DMS79 treated with DMSO at 0.1 percent for 48 hours (cell line): ENCODE measurements at regions not wholly inside any gene's neighbourhood (a gene's known extent, or its start where the extent isn't known, plus 50 kb on each side); places are given as distances from the start of the nearest gene placed in this dataset.
"Not testable (repeated sequence)": the region's sequence is repeated elsewhere in the genome, so short reads cannot be mapped to it uniquely, and the experiment has no call there.

Experiments
- DNase-seq: peaks from one replicate; lab custom pipeline; 2025; lab: John Stamatoyannopoulos, UW

DNA sequence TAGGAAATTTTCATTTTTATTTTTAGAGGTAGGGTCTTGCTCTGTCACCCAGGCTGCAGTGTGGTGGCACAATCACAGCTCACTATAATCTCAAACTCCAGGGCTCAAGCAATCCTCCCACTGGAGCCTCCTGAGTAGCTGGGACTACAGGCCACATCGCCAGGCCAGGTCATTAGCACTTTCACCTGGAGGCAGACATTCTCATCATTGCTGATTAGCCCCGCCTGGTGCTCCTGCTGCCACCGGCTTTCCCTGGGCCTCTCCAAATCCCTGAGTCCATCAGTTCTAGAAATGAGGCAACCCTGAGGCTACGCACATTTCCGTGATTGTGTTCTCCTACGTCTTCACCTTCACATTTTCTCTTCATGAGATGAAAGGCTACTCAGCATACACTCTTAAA, 607.7 kb upstream of the NRSN1 start:
- no peak for DNase-seq

DNA sequence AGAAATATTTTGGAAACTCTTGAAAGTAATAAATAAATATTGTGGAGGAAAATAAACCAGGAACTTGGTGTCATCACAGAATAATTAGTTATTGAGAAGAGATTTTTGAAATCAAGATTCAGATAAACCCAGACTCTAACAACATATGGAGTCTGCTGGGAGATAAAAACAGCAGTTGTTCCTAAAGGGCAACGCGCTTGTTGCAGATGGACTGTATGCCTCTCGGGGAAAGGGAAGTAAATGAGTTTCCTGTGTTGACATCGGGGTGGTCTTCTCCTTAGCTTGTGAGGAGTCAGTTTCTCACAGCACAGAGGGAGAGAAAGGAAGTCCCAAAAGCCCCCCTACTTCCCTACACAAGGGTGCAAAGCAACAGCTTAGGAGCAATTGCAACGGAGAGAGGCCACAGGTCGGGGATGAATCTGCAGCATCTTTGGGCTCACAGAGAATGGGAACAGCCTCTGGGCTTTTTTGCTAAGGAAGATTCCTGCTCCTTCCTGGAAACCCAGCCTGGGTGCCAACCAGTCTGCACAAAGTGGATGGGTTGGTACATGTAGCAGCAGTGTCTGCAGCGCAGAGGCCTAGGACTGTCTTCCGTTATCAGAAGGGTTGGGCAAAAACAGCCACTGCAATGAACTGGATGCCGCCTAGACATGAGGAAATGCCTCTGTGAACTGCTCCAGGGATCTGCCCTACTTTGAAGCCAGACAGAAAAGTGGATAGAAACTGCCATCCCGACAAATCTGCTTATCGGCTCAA, 603.0 kb upstream of the NRSN1 start:
- no peak for DNase-seq

- no peak for DNase-seq
Measured at GRCh38 chr6:23523771-23524170, 602.2 kb upstream of the NRSN1 start.

DNA sequence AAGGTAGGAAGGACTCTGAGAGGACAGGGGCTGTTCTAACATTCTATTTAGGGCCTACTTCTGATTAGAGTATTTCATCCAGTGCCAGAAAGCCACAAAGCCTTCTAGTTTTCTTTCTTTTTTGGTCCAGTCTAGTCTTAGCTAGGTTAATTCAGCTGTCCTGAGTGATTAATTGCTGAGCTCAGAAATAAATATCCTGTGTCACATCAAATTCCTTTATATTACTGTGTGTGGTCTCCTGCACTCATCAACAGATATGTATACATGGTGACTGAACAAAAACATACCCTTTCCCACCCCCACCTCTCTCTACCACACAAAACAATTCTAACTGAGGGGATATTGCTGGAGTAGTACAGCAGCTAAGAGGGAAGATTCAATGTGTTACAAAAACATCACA, 601.5 kb upstream of the NRSN1 start:
- DNase-seq = no peak

DNA sequence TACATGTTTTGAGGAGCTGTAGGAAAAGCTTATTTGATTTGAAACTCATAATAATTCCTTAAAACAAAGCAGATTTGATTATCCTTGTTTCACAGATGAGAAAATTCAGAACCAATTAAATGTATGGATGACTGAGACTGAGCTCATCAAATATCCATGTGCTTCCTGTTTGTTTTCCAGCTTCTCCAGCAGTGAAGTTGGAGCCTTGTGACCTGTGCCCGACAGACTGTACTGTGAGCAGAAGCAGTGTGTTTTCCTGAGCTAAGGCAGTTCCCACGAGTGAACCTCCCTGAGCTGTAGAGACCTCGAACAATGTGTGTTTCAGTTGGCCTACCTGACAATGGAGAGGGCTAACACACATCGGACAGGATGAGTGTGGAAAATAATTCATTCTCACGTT, 599.5 kb upstream of the NRSN1 start:
- no peak for DNase-seq

DNA sequence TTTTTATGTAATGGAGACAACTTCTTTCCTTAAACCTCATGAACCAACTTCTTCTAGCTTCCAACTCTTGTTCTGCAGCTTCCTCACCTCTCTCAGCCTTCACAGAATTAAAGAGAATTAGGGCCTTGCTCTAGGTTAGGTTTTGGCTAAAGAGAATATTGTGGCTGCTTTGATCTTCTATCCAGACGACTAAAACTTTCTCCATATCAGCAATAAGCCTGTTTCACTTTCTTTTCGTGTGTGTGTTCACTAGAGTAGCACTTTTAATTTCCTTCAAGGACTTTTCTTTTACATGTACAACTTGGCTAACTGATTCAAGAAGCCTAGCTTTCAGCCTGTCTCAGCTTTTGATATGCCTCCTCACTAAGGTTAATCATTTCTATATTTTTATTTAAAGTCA, 596.1 kb upstream of the NRSN1 start:
- no peak for DNase-seq

DNA sequence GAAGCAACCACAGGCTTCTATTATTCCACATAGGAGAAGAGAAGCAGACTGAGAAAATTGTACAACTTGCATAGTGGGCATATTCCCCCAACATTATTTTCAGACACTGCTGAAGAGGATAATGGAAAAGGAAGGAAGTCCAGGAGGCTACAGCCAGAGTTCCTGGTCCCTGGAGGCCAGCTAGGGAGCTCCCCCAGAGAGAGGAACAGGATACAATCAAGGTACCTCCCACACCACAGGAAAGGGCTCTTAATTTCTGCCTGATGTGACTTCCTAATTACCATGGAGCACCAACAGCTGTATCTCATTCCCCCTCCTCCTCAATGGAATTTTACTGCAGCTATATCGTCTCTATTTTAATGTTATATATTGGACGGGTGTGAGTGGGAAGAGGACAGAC, 594.3 kb upstream of the NRSN1 start:
- no peak for DNase-seq

- DNase-seq = no peak
Measured at GRCh38 chr6:23532227-23532626, 593.8 kb upstream of the NRSN1 start.

DNA sequence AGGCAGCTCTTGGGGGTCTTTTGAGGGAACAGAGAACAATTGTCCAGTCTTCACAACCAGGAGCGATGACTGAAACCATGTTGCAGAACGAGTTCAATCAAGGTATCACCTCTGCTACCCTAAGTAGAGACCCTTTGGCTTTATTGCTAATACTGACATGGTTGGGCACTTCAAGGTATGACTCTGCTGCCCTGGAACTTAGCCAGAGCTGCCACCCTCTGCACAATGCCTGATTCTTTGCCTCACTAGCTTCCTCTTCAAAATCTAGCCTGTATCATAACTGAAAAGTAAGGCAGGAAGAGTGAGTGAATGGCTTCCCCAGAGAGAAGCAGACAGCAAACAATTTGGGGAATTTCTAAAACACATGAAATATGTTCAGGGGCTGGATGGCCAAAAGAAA, 592.7 kb upstream of the NRSN1 start:
- peak; percentile 23 for DNase-seq

DNA sequence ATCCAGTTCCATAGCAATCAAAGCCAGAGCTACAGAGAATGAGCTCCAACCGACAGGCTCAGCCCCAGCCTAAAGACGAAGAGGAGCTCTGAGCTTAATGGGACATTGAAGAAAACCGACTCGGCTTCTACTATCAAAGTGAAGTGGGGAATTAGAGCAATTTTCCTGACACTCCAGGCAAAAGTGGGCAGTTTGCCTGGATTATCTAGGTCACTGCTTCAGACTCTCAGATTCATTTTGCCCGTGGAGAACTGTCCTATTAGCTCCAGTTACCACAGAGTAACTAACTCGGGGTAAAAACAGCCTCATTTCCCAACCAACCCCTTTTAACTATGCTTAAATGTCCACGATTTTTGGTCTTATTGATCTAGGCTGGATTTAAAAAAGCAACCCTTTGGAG, 592.1 kb upstream of the NRSN1 start:
- peak; percentile 65 for DNase-seq

- peak; percentile 19 for DNase-seq
Measured at GRCh38 chr6:23534351-23534750, 591.7 kb upstream of the NRSN1 start.

GRCh38 chr6:23535101-23535500, 590.9 kb upstream of the NRSN1 start:
- no peak for DNase-seq

DNA sequence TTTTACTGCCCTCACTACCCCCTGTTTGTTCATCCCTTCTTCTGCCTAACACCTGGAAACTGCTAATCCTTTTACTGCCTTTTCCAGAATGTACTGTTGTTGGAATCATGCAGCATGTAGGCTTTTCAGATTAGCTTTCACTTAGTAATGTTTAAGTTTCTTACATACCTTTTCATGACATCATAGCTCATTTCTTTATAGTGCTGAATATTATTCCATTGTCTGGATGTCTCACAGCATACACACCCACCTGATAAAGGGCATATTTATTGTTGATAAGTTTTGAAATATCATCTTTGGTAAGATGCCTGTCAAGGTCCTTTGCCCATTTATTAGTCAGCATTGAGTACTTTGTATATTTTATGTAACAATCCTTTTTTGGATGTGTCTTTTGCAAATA, 588.2 kb upstream of the NRSN1 start:
- DNase-seq = no peak

- DNase-seq = no peak
Measured at GRCh38 chr6:23547851-23548250, 578.2 kb upstream of the NRSN1 start.

GRCh38 chr6:23554953-23555352, 571.1 kb upstream of the NRSN1 start:
- DNase-seq = not testable (repeated sequence)

GRCh38 chr6:23559587-23560343, 566.2 kb upstream of the NRSN1 start:
- no peak for DNase-seq

DNA sequence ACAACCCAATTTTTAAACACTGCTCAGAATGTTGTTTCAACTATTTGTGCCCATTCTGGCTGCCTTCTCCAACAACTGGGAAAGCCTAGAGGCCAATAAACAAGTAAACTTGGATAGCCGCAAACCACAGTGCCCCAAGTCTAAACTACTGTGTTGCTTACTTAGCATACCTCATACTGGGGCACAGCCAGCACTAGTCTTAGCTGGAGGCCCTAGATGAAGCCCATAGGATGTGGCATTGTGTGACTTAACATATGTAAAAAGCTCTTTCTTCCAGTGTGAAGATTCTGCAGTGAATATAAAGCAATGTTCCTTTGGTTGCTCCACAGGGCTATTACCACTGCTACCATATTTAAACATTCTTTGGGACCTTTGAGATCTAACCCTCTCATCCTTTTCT, 564.3 kb upstream of the NRSN1 start:
- DNase-seq = no peak

- DNase-seq = no peak
Measured at GRCh38 chr6:23562554-23562953, 563.5 kb upstream of the NRSN1 start.

DNA sequence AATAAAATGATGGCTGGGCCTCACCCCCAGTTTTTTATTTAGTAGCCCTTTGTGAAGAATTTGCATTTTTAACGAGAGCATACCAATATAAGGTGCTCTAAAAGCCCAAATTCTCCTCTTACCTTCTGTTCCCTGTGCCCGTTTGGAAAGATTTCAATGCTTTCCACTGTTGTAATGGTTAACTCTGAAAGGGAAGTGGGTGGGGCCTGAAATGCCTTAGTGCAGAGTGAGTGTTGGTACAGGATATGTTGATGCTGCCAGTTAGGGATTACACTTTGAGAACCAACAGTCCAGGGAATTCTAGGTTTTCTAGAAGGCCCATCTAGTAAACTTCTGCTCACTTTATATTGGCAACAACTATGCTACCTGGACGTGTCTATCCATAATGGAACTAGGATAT, 562.7 kb upstream of the NRSN1 start:
- DNase-seq = no peak

- no peak for DNase-seq
Measured at GRCh38 chr6:23566418-23566817, 559.6 kb upstream of the NRSN1 start.

- no peak for DNase-seq
Measured at GRCh38 chr6:23568292-23568691, 557.7 kb upstream of the NRSN1 start.

GRCh38 chr6:23584134-23584763, 541.8 kb upstream of the NRSN1 start:
- DNase-seq = no peak

DNA sequence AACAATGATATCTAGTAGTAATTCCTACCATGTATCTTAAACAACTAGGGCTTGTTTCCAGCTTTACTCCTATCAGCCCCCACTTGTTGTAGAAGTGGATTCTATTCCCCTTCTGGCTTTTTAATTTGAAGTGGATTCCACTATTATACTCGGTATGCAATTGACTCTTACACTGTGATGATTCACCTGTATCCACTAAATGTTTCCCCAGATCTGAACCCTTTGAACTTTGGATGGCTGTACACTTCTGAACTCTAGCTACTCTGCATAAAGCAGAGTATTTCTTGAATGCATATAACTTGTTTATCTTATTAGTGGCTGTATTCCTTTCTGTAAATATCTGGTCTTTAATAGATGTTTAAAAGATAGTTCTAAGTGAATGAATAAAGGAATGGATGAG, 538.4 kb upstream of the NRSN1 start:
- peak; percentile 10 for DNase-seq
